ENCODE measurements at regions not wholly inside any gene's neighbourhood (a gene's known extent, or its start where the extent isn't known, plus 50 kb on each side); places are given as distances from the start of the nearest gene placed in this dataset.

- Mint-ChIP-seq H3K4me1 (ENCODE audit: low read depth) (no peaks in the 10 kb centered on the region), H3K27me3 (no peaks in the 10 kb centered on the region), H3K4me3 (no peak overlapping the region), H3K36me3 (ENCODE audit: low read depth) (no peaks in the 10 kb centered on the region), H3K9me3 (no peaks in the 10 kb centered on the region), H3K27ac (no peak overlapping the region)
- intact Hi-C loops (cut with micrococcal nuclease), result no loop called here
- ChIA-PET POLR2A (no interaction called here), CTCF (interaction anchor here (1.4 kb wide), 1 partner anchor 11 kb away, joined by 4 read pairs; no protein-coding TSS in a partner anchor)
- ATAC-seq, result no peak
- no peak for DNase-seq
- TF ChIP-seq, protein P1, sequence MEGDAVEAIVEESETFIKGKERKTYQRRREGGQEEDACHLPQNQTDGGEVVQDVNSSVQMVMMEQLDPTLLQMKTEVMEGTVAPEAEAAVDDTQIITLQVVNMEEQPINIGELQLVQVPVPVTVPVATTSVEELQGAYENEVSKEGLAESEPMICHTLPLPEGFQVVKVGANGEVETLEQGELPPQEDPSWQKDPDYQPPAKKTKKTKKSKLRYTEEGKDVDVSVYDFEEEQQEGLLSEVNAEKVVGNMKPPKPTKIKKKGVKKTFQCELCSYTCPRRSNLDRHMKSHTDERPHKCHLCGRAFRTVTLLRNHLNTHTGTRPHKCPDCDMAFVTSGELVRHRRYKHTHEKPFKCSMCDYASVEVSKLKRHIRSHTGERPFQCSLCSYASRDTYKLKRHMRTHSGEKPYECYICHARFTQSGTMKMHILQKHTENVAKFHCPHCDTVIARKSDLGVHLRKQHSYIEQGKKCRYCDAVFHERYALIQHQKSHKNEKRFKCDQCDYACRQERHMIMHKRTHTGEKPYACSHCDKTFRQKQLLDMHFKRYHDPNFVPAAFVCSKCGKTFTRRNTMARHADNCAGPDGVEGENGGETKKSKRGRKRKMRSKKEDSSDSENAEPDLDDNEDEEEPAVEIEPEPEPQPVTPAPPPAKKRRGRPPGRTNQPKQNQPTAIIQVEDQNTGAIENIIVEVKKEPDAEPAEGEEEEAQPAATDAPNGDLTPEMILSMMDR (IDR thresholded peaks at IDR 0.05), result no peak
Observed at GRCh38 chr1:218995091-218995665, 178.5 kb upstream of the LYPLAL1 start.

GRCh38 chr1:218996362-218996761, 177.3 kb upstream of the LYPLAL1 start:
- TF ChIP-seq, protein P1 (IDR thresholded peaks at IDR 0.05), result no peak
- H3K4me1 Mint-ChIP-seq (ENCODE audit: low read depth), result no peaks in the 10 kb centered on the region
- no peaks in the 10 kb centered on the region for H3K36me3 Mint-ChIP-seq (ENCODE audit: low read depth)
- DNase-seq, result no peak
- ATAC-seq, result no peak
- H3K4me3 Mint-ChIP-seq, result no peak overlapping the region
- CTCF ChIA-PET, result interaction anchor here (1.4 kb wide), 1 partner anchor 12 kb away, joined by 3 read pairs; no protein-coding TSS in a partner anchor
- H3K9me3 Mint-ChIP-seq, result no peaks in the 10 kb centered on the region
- no peak overlapping the region for H3K27ac Mint-ChIP-seq
- intact Hi-C loops (cut with micrococcal nuclease), result no loop called here
- POLR2A ChIA-PET, result no interaction called here
- no peaks in the 10 kb centered on the region for H3K27me3 Mint-ChIP-seq

- H3K9me3 Mint-ChIP-seq, result peaks cover 6% of the 10 kb centered on the region
- TF ChIP-seq, protein P1 (IDR thresholded peaks at IDR 0.05), result no peak
- H3K4me3 Mint-ChIP-seq, result no peak overlapping the region
- ChIA-PET POLR2A (no interaction called here), CTCF (no interaction called here)
- H3K27ac Mint-ChIP-seq, result no peak overlapping the region
- ATAC-seq (no peak), DNase-seq (no peak)
- H3K4me1 Mint-ChIP-seq (ENCODE audit: low read depth), result no peaks in the 10 kb centered on the region
- H3K36me3 Mint-ChIP-seq (ENCODE audit: low read depth), result no peaks in the 10 kb centered on the region
- intact Hi-C loops (cut with micrococcal nuclease), result no loop called here
- H3K27me3 Mint-ChIP-seq, result no peaks in the 10 kb centered on the region
Observed at GRCh38 chr1:219000005-219000404, 173.7 kb upstream of the LYPLAL1 start.

GRCh38 chr1:219000631-219001030, 173.0 kb upstream of the LYPLAL1 start:
- no peak overlapping the region for H3K4me3 Mint-ChIP-seq
- H3K27me3 Mint-ChIP-seq, result no peaks in the 10 kb centered on the region
- intact Hi-C loops (cut with micrococcal nuclease), result no loop called here
- CTCF ChIA-PET, result no interaction called here
- H3K9me3 Mint-ChIP-seq, result peaks cover 11% of the 10 kb centered on the region
- no peaks in the 10 kb centered on the region for H3K4me1 Mint-ChIP-seq (ENCODE audit: low read depth)
- no peaks in the 10 kb centered on the region for H3K36me3 Mint-ChIP-seq (ENCODE audit: low read depth)
- POLR2A ChIA-PET, result no interaction called here
- no peak overlapping the region for H3K27ac Mint-ChIP-seq
- DNase-seq (no peak), ATAC-seq (no peak)
- TF ChIP-seq, protein P1 (IDR thresholded peaks at IDR 0.05), result no peak

DNA sequence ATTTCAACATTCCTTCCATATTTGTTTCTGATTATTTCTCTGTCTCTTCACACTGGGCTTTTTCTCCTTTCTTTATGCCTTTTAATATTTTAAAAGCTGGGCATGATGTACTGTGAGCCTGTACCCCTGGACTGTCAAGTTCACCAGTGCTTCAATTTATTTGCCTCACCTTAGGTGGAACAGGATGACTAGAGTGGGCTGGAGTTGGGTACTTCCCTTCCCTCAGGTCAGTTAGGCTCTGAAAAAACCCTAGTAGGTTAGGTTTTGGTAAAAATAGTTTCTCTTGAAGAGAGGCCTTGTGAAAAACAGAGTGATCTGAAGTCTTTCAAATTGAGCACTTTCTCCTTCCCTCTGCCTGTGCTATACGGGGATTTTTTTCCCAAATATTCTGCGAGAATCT, 163.0 kb upstream of the LYPLAL1 start:
- Mint-ChIP-seq H3K27me3 (no peaks in the 10 kb centered on the region), H3K9me3 (peaks cover 4% of the 10 kb centered on the region), H3K27ac (no peak overlapping the region), H3K36me3 (ENCODE audit: low read depth) (no peaks in the 10 kb centered on the region), H3K4me1 (ENCODE audit: low read depth) (no peaks in the 10 kb centered on the region), H3K4me3 (no peak overlapping the region)
- ATAC-seq, result no peak
- ChIA-PET CTCF (no interaction called here), POLR2A (no interaction called here)
- TF ChIP-seq, protein P1 (IDR thresholded peaks at IDR 0.05), result no peak
- no peak for DNase-seq
- intact Hi-C loops (cut with micrococcal nuclease), result no loop called here

Data from activated CD8-positive, alpha-beta T cell treated with anti-CD3 and anti-CD28 coated beads for 36 hours (primary cell).